Neural cell (in vitro differentiated cells): ENCODE measurements at regions not wholly inside any gene's neighbourhood (a gene's known extent, or its start where the extent isn't known, plus 50 kb on each side); places are given as distances from the start of the nearest gene placed in this dataset.

ENCODE experiments used
- H2AFZ ChIP-seq: fragments of 200-600, 300-800 bp; sonication (generic), shearing (Covaris generic); 2 replicates; pipeline ENCODE4 v1.6.0; 2014; ENCODE audit warnings: low read depth, mild to moderate bottlenecking, antibody characterized with exemption, low read length, moderate library complexity
- H3F3A ChIP-seq: fragments of 200-600 bp; shearing (Covaris generic); 2 replicates; pipeline ENCODE4 v1.6.1; 2016; ENCODE audit warnings: mild to moderate bottlenecking, moderate library complexity, mixed read lengths, antibody characterized with exemption, low read length; ENCODE audit not compliant: insufficient read depth, poor library complexity, severe bottlenecking
- H3K27ac ChIP-seq: fragments of 200-600, 300-800 bp; sonication (generic), shearing (Covaris generic); 2 replicates; pipeline ENCODE4 v1.5.1; 2014; ENCODE audit warnings: mild to moderate bottlenecking, low read length, moderate library complexity
- H3K27me3 ChIP-seq: fragments of 300-800, 200-600 bp; sonication (generic), shearing (Covaris generic); 2 replicates; pipeline ENCODE4 v1.6.0; 2014; ENCODE audit warnings: mild to moderate bottlenecking, low read depth, low read length, moderate library complexity; ENCODE audit not compliant: insufficient read depth
- H3K36me3 ChIP-seq: fragments of 300-800, 200-600 bp; sonication (generic), shearing (Covaris generic); 2 replicates; pipeline ENCODE4 v1.5.1; 2014; ENCODE audit warnings: mild to moderate bottlenecking, antibody characterized with exemption, low read length, moderate library complexity; ENCODE audit not compliant: insufficient read depth
- H3K4me2 ChIP-seq: fragments of 300-800, 200-600 bp; sonication (generic), shearing (Covaris generic); 2 replicates; pipeline ENCODE4 v1.6.0; 2014; ENCODE audit warnings: mild to moderate bottlenecking, low read length
- H3K4me3 ChIP-seq: fragments of 300-800, 200-600 bp; sonication (generic), shearing (Covaris generic); 2 replicates; pipeline ENCODE4 v1.5.1; 2014; ENCODE audit warnings: mild to moderate bottlenecking, low read length, moderate library complexity
- H3K79me2 ChIP-seq: fragments of 200-600 bp; shearing (Covaris generic); replicated peaks from 2 replicates; pipeline ENCODE4 v1.6.0; 2014; ENCODE audit warnings: mild to moderate bottlenecking, low read length, moderate library complexity; ENCODE audit not compliant: insufficient read depth
- H3K9ac ChIP-seq: fragments of 300-800, 200-600 bp; sonication (generic), shearing (Covaris generic); 2 replicates; pipeline ENCODE4 v1.6.1; 2016; ENCODE audit warnings: mild to moderate bottlenecking, low read length, mixed read lengths
- H3K9me2 ChIP-seq: fragments of 200-600 bp; shearing (Covaris generic); 2 replicates; pipeline ENCODE4 v1.6.1; 2016; ENCODE audit warnings: mild to moderate bottlenecking, low read length, mixed read lengths; ENCODE audit not compliant: insufficient read depth
- H3K9me3 ChIP-seq: fragments of 200-600, 300-800 bp; sonication (generic), shearing (Covaris generic); 2 replicates; pipeline ENCODE4 v1.6.1; 2016; ENCODE audit warnings: mild to moderate bottlenecking, mixed run types, low read length, moderate library complexity, mixed read lengths
- H4K20me1 ChIP-seq: fragments of 200-600 bp; shearing (Covaris generic); 2 replicates; pipeline ENCODE4 v1.6.1; 2016; ENCODE audit warnings: mild to moderate bottlenecking, mixed run types; ENCODE audit not compliant: insufficient read depth
- CTCF ChIP-seq: fragments of 450-650 bp; IDR thresholded peaks from 2 replicates; pipeline ENCODE4 v1.5.1; 2014; ENCODE audit warnings: antibody characterized with exemption, mild to moderate bottlenecking, moderate library complexity; ENCODE audit not compliant: poor library complexity, severe bottlenecking
- EP300 ChIP-seq: fragments of 450-650 bp; conservative IDR thresholded peaks from 2 replicates; pipeline ENCODE4 v1.6.1; 2014; ENCODE audit warnings: antibody characterized with exemption, mild to moderate bottlenecking, moderate library complexity; ENCODE audit not compliant: poor library complexity, severe bottlenecking
- EZH2 ChIP-seq: fragments of 200-600, 300-800 bp; shearing (Covaris generic), sonication (generic); IDR thresholded peaks from 2 replicates; pipeline ENCODE4 v1.6.1; 2014; ENCODE audit warnings: antibody characterized with exemption, low read length, borderline replicate concordance, mild to moderate bottlenecking; ENCODE audit not compliant: insufficient read depth, poor library complexity, severe bottlenecking
- MXI1 ChIP-seq: fragments of 450-650 bp; conservative IDR thresholded peaks from 2 replicates; pipeline ENCODE4 v1.6.1; 2014; ENCODE audit warnings: antibody characterized with exemption, mild to moderate bottlenecking; ENCODE audit not compliant: poor library complexity, severe bottlenecking
- POLR2AphosphoS5 ChIP-seq: IDR thresholded peaks from 2 replicates; pipeline ENCODE4 v1.6.1; 2012
- RAD21 ChIP-seq: fragments of 450-650 bp; conservative IDR thresholded peaks from 2 replicates; pipeline ENCODE4 v1.6.1; 2014; ENCODE audit warnings: antibody characterized with exemption, mild to moderate bottlenecking, moderate library complexity
- REST ChIP-seq: IDR thresholded peaks from 2 replicates; pipeline ENCODE4 v1.6.1; 2012; ENCODE audit warnings: borderline replicate concordance
- SMC3 ChIP-seq: fragments of 450-650 bp; conservative IDR thresholded peaks from 2 replicates; pipeline ENCODE4 v1.6.1; 2014; ENCODE audit warnings: antibody characterized with exemption, mild to moderate bottlenecking, moderate library complexity; ENCODE audit not compliant: poor library complexity
- TAF1 ChIP-seq: IDR thresholded peaks from 2 replicates; pipeline ENCODE4 v1.6.1; 2012; ENCODE audit warnings: low read depth

GRCh38 chr4:79632114-79632513 is 224.1 kb upstream of the GK2 start:
- Histone ChIP-seq H3K9me2 (no peaks in the 10 kb centered on the region), H3K4me2 (no peak overlapping the region), H3K4me3 (no peak overlapping the region), H3K9me3 (no peaks in the 10 kb centered on the region), H3K27ac (no peak overlapping the region), H3K36me3 (no peaks in the 10 kb centered on the region), H3K9ac (no peak overlapping the region), H4K20me1 (no peaks in the 10 kb centered on the region), H3K27me3 (no peaks in the 10 kb centered on the region), H3F3A (peaks cover 4% of the 10 kb centered on the region), H2AFZ (no peak overlapping the region), H3K79me2 (no peaks in the 10 kb centered on the region)
- TF ChIP-seq MXI1, result no peak
- TF ChIP-seq CTCF, result no peak

GRCh38 chr4:79626611-79627010 is 218.6 kb upstream of the GK2 start:
- Histone ChIP-seq H3K79me2 (no peaks in the 10 kb centered on the region), H3K9ac (no peak overlapping the region), H3K27me3 (no peaks in the 10 kb centered on the region), H3K4me2 (no peak overlapping the region), H3K9me3 (no peaks in the 10 kb centered on the region), H3K36me3 (no peaks in the 10 kb centered on the region), H3K4me3 (no peak overlapping the region), H3F3A (peaks cover 4% of the 10 kb centered on the region), H3K27ac (no peak overlapping the region), H4K20me1 (no peaks in the 10 kb centered on the region), H2AFZ (no peak overlapping the region), H3K9me2 (no peaks in the 10 kb centered on the region)
- no peak for TF ChIP-seq EZH2
- no peak for TF ChIP-seq SMC3
- TF ChIP-seq RAD21, result no peak
- TF ChIP-seq EP300, result no peak
- TF ChIP-seq REST, result no peak
- no peak for TF ChIP-seq CTCF
- no peak for TF ChIP-seq POLR2AphosphoS5
- no peak for TF ChIP-seq MXI1
- no peak for TF ChIP-seq TAF1
